Activated CD4-positive, alpha-beta T cell treated with anti-CD3 and anti-CD28 coated beads, Interleukin-2, amount 50 U/mL, for 16 hours (primary cell): ENCODE measurements at regions not wholly inside any gene's neighbourhood (a gene's known extent, or its start where the extent isn't known, plus 50 kb on each side); places are given as distances from the start of the nearest gene placed in this dataset.
A peak's percentile ranks its signal among the peaks of the same experiment; 100 is the strongest.
"Not testable (repeated sequence)": the region's sequence is repeated elsewhere in the genome, so short reads cannot be mapped to it uniquely, and the experiment has no call there.

Experiments
- DNase-seq: peaks from one replicate; pipeline ENCODE4 v3.0.0-alpha.2; 2020

DNA sequence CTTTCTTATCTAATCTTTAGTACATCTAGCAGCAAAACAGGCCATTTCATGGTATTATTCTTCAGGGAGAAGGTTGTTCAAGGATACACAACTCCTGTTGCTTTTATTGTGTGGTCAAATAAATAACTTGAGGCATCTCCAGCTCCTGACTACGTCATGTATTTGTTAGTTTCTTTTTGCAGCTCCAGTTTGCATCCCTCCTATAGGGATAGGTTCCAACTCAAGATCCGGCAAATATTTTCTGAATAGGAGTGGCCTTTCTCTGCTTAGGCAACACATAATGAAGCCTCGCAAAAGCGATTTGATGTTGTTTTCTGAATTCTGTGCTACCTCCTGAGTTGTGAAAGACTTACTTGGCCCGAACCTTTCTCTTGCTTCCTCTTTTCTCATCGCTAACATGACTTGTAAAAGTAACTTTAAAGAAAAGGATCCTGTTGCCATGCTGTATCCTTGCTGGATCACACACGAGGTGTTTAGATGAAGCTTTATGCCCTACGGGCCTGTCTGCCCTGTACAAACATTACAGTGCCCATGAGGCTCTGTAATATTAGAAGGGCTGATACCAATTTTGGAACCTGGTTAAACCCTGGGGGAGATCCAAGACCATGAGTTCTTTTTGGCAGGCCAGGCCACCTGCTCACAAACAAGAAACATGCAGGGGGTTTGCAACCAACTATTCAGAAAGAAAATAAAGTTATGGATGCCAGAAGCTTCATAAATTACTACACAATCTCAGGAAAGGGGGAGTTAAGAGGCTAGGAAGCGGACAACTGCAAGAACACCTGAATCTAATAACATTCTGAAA lies 149.8 kb upstream of the FGF10 start:
- no peak for DNase-seq

DNA sequence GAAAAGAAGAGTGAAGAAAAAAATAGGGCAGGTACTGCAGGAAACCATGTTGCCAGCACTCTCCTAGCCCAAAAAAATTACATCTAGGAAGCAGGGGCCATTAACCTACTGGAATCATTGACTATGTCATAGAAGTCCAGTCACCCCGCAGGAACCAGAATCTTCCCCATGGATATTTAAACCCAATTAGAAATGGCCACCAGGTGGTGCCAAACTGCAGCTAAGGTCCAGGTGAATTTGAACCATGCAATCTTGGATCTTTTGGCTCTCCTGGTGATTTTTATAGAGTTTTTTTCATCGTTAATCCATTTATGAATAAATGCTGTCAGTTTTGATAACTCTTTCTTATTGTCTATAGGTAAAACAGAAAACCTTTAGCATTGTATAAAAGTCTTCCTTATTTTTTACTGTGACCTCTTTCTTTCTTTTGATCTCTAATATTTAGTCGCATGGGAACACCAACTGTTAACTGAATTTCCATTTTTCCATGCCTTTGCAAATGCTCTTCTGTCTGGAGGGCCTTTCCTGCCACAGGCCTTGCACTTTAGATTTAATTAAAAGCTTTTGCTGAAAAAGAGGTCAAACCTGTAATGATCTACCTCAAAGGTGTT lies 147.5 kb upstream of the FGF10 start:
- peak; percentile 3 for DNase-seq

GRCh38 chr5:44535621-44536020 lies 146.4 kb upstream of the FGF10 start:
- no peak for DNase-seq

- no peak for DNase-seq
Observed at GRCh38 chr5:44532981-44533380, 143.8 kb upstream of the FGF10 start.

DNA sequence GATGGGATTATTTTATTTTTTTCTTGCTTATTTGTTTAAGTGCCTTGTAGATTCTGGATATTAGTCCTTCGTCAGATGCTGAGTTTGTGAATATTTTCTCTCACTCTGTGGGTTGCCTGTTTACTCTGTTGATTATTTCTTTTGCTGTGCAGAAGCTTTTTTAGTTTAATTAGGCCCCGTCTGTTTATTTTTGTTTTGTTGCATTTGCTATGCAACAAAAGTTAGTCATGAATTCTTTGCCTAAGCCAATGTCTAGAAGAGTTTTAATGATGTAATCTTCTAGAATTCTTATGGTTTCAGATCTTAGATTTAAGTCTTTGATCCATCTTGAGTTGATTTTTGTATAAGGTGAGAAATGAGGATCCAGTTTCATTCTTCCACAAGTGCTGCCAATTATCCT lies 142.5 kb upstream of the FGF10 start:
- not testable (repeated sequence) for DNase-seq

- DNase-seq = not testable (repeated sequence)
Observed at GRCh38 chr5:44530783-44531182, 141.6 kb upstream of the FGF10 start.

DNA sequence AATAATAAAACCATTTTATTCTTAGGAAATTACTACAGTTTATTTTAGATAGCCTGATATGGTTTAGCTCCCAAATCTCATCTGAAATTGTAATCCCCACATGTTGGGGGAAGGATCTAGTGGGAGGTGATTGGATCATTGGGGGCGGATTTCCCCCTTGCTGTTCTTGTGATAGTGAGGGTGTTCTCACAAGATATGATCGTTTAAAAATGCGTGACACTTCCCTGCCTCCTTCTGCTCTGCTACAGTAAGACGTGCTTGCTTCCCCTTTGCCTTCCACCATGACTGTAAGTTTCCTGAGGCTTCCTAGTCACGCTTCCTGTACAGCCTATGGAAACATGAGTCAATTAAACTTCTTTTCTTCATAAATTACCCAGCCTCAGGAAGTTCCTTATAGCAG lies 122.4 kb upstream of the FGF10 start:
- no peak for DNase-seq

DNA sequence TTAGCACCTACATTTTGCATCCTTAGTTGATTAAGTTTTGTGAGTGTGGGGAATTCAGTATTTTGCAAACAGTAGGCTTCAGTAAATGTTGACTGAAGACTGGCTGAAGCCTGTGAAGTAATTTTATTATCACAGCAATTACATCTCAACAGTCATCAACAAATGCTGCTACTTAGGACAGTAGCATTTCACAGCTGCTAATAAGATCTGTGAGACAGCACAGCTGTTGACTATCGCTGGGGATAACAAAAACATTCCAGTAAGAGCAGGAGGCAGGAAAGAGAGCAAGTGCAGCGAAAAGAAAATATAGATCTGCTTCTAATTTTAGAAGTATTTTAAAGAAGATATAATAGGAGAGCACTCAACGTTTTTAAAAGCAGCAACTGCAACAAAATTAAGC lies 117.3 kb upstream of the FGF10 start:
- DNase-seq = no peak

DNA sequence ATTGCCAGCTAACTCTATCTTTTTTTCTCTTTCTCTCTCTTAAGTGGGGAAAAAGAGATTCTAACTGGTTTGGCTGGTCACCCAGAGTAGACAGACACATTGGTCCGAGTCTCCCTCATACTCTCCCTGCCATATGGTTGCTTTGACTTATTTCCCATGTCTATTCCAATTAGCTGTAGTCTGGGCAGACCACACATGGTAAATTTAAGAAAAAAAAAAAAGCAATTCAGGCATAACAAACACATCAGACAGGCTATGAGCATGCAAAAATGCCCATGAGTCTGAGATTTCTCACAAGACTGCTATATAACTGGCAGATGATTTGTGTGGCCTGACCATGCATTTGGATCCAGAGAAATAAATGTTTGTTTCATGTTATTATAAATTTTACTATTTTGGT lies 110.2 kb upstream of the FGF10 start:
- no peak for DNase-seq

DNA sequence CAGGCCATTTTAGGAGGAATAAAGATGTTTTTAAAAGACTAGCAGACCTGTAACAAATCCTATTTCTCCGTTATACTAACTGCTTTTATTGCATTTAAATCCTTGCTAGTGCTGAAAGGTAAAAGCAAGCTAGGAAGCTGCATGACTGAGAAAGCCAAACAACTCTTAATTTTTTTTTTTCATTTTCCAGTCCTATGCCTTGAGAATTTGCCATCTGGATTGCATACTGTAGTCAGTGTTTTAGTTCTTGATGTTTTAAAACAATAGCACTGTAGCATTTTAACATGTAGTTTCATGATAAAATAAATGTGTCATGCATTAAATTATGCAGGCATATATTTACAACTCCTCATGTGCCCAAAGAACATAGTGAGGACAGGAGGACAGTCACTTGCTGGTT lies 108.4 kb upstream of the FGF10 start:
- DNase-seq = no peak

- DNase-seq = no peak
Observed at GRCh38 chr5:44495280-44495679, 106.1 kb upstream of the FGF10 start.

DNA sequence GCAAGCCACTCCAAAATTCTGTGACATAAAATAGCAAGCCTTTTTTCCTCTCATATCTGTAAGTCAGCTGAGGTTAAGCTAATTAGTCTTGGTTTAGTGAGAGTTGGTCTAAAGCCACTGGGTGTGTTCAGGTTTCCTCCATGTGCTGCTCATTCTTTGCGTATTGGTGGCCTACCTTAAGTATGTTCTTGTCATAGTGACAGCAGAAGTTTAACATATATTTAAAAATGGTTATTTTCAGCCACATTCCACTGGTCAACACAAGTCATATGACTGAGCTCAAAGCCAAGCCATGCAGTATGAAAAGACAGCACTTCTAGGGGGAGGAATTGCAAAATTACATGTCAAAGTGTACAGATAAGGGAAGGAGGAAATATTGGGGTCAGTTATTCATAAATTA lies 100.5 kb upstream of the FGF10 start:
- DNase-seq = no peak

- DNase-seq = no peak
Observed at GRCh38 chr5:44486591-44486990, 97.4 kb upstream of the FGF10 start.

GRCh38 chr5:44454002-44454401 lies 64.8 kb upstream of the FGF10 start:
- DNase-seq = no peak

DNA sequence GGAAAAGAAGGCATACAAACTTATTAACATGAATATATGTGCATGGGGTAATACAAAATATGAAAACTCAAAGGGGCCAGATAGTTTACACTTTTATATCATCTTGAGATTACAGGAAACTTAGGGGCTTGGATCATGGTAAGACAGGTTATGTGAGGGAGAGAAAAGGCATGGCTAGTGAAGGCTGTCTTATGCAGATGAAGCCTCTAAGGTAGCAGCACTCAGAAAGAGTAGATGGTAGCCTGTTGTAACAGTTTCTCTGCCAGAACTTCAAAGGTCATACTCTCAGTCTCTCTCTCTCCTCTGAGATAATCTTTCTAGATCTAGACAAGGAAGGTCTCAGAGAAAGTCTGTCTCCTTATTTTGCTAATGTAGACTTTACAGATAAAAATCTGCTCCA lies 57.2 kb upstream of the FGF10 start:
- no peak for DNase-seq

GRCh38 chr5:44443172-44443571 lies 54.0 kb upstream of the FGF10 start:
- DNase-seq = no peak

DNA sequence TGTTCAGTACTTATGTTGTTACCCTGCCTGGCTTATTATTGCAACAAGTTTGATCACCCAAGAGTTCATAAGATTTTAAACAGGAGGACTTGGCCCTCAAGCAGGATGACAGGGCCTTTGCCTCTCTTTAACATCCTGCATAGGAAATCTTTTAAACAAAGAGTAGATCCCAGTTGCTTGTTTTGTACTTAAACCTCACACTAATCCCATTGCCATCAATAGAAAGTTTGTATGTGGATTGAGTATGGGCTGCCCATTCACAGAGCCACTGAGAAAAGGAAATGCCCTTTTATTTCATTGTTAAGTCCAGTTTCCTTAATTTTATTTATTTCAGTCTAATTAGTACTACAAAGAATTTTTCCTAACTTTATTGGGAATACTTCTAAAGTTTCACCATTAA lies 52.2 kb upstream of the FGF10 start:
- no peak for DNase-seq

DNA sequence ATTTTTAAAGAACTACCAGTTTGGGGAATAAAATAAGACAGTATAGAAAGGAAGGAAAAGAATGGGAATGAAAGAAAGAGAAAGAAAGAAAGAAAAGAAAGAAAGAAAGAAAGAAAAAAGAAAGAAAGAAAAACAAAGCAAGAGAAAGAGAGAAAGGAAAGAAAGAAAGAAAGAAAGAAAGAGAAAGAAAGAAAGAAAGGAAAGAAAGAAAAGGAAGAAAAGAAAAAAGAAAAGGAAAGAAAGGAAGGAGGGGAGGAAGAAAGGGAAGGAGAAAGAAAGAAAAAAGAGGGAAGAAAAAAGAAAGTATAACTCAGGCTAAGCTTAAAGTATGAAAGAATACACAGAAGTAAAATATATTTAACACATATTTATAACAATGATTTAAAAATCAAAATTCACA lies 51.0 kb upstream of the FGF10 start:
- DNase-seq = no peak
